SIG-M5 treated with dmso at 0.1 percent for 504 hours (cell line): ENCODE measurements at regions not wholly inside any gene's neighbourhood (a gene's known extent, or its start where the extent isn't known, plus 50 kb on each side); places are given as distances from the start of the nearest gene placed in this dataset.
"Not testable (repeated sequence)": the region's sequence is repeated elsewhere in the genome, so short reads cannot be mapped to it uniquely, and the experiment has no call there.

Source experiments
- DNase-seq: peaks from one replicate; lab custom pipeline; 2025; ENCODE audit not compliant: unreplicated experiment; lab: John Stamatoyannopoulos, UW

- DNase-seq: no peak
Measured at GRCh38 chr6:142633317-142633716, 311.7 kb downstream of the HIVEP2 start.

- DNase-seq: no peak
Measured at GRCh38 chr6:142635130-142635529, 309.8 kb downstream of the HIVEP2 start.

- no peak for DNase-seq
Measured at GRCh38 chr6:142637624-142638351, 307.2 kb downstream of the HIVEP2 start.

GRCh38 chr6:142642651-142643050 lies 302.3 kb downstream of the HIVEP2 start:
- DNase-seq: no peak

- DNase-seq: no peak
Measured at GRCh38 chr6:142644866-142645265, 300.1 kb downstream of the HIVEP2 start.

- no peak for DNase-seq
Measured at GRCh38 chr6:142645663-142646062, 299.3 kb downstream of the HIVEP2 start.

GRCh38 chr6:142647449-142648035 lies 297.4 kb downstream of the HIVEP2 start:
- no peak for DNase-seq

- DNase-seq: no peak
Measured at GRCh38 chr6:142648036-142648451, 296.9 kb downstream of the HIVEP2 start.

GRCh38 chr6:142648526-142648925 lies 296.4 kb downstream of the HIVEP2 start:
- no peak for DNase-seq

GRCh38 chr6:142649438-142650234 lies 295.3 kb downstream of the HIVEP2 start:
- DNase-seq: not testable (repeated sequence)

- no peak for DNase-seq
Measured at GRCh38 chr6:142651384-142651783, 293.6 kb downstream of the HIVEP2 start.

GRCh38 chr6:142653710-142654420 lies 291.1 kb downstream of the HIVEP2 start:
- DNase-seq: no peak

GRCh38 chr6:142659661-142660060 lies 285.3 kb downstream of the HIVEP2 start:
- DNase-seq: no peak

GRCh38 chr6:142665393-142665792 lies 279.6 kb downstream of the HIVEP2 start:
- DNase-seq: no peak

GRCh38 chr6:142666599-142667185 lies 278.3 kb downstream of the HIVEP2 start:
- DNase-seq: no peak

GRCh38 chr6:142669471-142670351 lies 275.3 kb downstream of the HIVEP2 start:
- peak; percentile 30 for DNase-seq

- no peak for DNase-seq
Measured at GRCh38 chr6:142671791-142672190, 273.2 kb downstream of the HIVEP2 start.

GRCh38 chr6:142675517-142675916 lies 269.5 kb downstream of the HIVEP2 start:
- no peak for DNase-seq

GRCh38 chr6:142676027-142676443 lies 268.9 kb downstream of the HIVEP2 start:
- no peak for DNase-seq

GRCh38 chr6:142676647-142677192 lies 268.3 kb downstream of the HIVEP2 start:
- DNase-seq: no peak
